ENCODE measurements at regions not wholly inside any gene's neighbourhood (a gene's known extent, or its start where the extent isn't known, plus 50 kb on each side); places are given as distances from the start of the nearest gene placed in this dataset.
A peak's percentile ranks its signal among the peaks of the same experiment; 100 is the strongest.

GRCh38 chr15:61680260-61681037, 379.8 kb downstream of the VPS13C start:
- no peak for DNase-seq

GRCh38 chr15:61671736-61672135, 388.5 kb downstream of the VPS13C start:
- no peak for DNase-seq

GRCh38 chr15:61668444-61668843, 391.8 kb downstream of the VPS13C start:
- no peak for DNase-seq

- DNase-seq, result no peak
These were observed 398.5 kb downstream of the VPS13C start for GRCh38 chr15:61661791-61662190.

- DNase-seq, result peak; percentile 36
These were observed 399.7 kb downstream of the VPS13C start for GRCh38 chr15:61660579-61660978.

- DNase-seq, result no peak
These were observed 400.6 kb downstream of the VPS13C start for GRCh38 chr15:61659566-61660190.

- DNase-seq, result no peak
These were observed 402.8 kb downstream of the VPS13C start for GRCh38 chr15:61657461-61657860.

GRCh38 chr15:61656391-61656790, 403.9 kb downstream of the VPS13C start:
- DNase-seq, result no peak

GRCh38 chr15:61655881-61656280, 404.4 kb downstream of the VPS13C start:
- DNase-seq, result no peak

- no peak for DNase-seq
These were observed 405.3 kb downstream of the VPS13C start for GRCh38 chr15:61654918-61655317.

- no peak for DNase-seq
These were observed 406.1 kb downstream of the VPS13C start for GRCh38 chr15:61654002-61654740.

- DNase-seq, result peak; percentile 33
These were observed 407.1 kb downstream of the VPS13C start for GRCh38 chr15:61653110-61653509.

GRCh38 chr15:61651267-61651666, 409.0 kb downstream of the VPS13C start:
- DNase-seq, result no peak

GRCh38 chr15:61649046-61649445, 411.2 kb downstream of the VPS13C start:
- DNase-seq, result no peak

GRCh38 chr15:61644550-61644949, 415.4 kb upstream of the RORA start:
- no peak for DNase-seq

GRCh38 chr15:61641645-61642044, 412.5 kb upstream of the RORA start:
- DNase-seq, result no peak

- DNase-seq, result no peak
These were observed 411.7 kb upstream of the RORA start for GRCh38 chr15:61640756-61641155.

- no peak for DNase-seq
These were observed 410.4 kb upstream of the RORA start for GRCh38 chr15:61639491-61639890.

GRCh38 chr15:61634837-61635236, 405.7 kb upstream of the RORA start:
- DNase-seq, result no peak

- no peak for DNase-seq
These were observed 404.8 kb upstream of the RORA start for GRCh38 chr15:61633951-61634350.

GRCh38 chr15:61629269-61629668, 400.2 kb upstream of the RORA start:
- DNase-seq, result no peak

GRCh38 chr15:61624950-61625349, 395.8 kb upstream of the RORA start:
- DNase-seq, result no peak

GRCh38 chr15:61623746-61624145, 394.6 kb upstream of the RORA start:
- no peak for DNase-seq

- DNase-seq, result no peak
These were observed 392.8 kb upstream of the RORA start for GRCh38 chr15:61621865-61622264.
